GM12873 (cell line): ENCODE measurements at regions not wholly inside any gene's neighbourhood (a gene's known extent, or its start where the extent isn't known, plus 50 kb on each side); places are given as distances from the start of the nearest gene placed in this dataset.

Source experiments
- TF ChIP-seq, protein P1 (sequence below): IDR thresholded peaks from 2 replicates; pipeline ENCODE4 v1.5.1; 2012; ENCODE audit warnings: low read depth, mild to moderate bottlenecking, moderate library complexity, low read length, control low read depth; ENCODE audit not compliant: insufficient read depth; ENCODE audit errors: missing control alignments

DNA sequence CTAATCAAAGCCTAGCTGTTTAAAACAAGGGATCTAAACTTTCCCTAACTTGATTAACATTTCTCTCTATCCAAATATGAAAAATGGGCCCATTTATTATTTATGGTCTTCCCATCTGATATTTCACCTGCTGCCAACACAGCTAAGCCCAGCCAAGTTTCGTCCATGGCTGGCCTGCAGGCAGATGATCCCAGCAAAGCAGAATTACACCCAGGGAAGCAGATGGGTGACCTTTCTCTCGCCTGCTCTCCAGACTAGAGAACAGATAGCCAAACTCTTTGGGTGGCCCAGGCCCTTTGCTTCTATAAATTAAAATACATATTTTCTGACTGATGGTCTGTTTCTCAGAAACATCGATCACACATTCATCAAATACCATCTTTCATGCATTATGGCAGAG is 1038.8 kb downstream of the AGBL1 start:
- TF ChIP-seq, protein P1, sequence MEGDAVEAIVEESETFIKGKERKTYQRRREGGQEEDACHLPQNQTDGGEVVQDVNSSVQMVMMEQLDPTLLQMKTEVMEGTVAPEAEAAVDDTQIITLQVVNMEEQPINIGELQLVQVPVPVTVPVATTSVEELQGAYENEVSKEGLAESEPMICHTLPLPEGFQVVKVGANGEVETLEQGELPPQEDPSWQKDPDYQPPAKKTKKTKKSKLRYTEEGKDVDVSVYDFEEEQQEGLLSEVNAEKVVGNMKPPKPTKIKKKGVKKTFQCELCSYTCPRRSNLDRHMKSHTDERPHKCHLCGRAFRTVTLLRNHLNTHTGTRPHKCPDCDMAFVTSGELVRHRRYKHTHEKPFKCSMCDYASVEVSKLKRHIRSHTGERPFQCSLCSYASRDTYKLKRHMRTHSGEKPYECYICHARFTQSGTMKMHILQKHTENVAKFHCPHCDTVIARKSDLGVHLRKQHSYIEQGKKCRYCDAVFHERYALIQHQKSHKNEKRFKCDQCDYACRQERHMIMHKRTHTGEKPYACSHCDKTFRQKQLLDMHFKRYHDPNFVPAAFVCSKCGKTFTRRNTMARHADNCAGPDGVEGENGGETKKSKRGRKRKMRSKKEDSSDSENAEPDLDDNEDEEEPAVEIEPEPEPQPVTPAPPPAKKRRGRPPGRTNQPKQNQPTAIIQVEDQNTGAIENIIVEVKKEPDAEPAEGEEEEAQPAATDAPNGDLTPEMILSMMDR: no peak

DNA sequence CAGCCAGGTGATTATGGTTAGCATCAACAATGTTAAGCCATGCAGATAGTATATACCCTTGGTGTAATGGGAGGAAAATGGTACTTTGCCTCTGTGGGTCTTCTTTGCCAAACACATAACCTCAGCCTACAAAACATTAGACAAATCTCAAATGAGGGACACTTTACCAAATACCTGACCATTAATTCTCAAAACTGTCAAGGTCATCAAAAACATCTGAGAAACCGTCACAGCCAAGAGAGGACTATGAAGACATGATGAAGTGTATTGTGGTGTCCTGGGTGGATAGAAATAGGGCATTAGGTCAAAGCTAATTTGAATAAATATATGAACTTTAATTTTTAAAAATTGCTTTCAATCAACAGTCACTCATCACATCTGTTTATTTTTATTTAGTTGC is 1036.1 kb downstream of the AGBL1 start:
- TF ChIP-seq, protein P1: no peak

DNA sequence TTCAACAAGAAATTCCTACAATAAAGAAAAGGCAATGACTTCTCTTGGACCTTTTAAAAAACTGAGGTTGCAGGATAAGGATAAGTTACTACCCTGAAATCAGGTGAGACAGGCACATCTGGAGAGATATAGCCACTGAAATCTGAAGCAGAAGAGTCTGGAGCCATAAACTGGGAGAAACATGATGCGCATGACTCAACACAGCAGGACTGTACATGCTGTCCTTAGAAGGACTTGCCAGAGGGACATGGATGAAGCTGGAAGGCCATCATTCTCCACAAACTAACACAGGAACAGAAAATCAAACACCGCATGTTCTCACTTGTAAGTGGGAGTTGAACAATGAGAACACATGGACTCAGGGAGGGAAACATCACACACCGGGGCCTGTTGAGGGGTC is 1020.2 kb downstream of the AGBL1 start:
- TF ChIP-seq, protein P1: no peak

DNA sequence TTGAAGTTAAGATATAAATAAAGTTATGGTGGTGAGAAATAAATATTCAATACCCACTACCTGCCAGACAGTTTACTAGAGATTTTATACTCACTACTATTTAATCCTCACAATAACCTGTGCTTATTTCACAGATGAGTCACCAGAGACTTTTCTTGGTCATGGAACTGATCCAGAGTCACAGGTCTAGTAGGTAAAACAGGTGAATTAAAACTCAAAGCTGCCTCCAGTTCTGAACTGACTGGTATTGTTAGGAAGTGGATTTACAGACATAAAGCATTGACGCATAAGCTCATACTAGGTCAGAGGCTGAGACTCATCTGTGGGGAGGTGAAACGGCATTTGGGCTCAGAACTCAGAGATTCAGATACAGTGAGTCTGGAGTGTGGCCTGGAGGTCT is 1009.9 kb downstream of the AGBL1 start:
- TF ChIP-seq, protein P1: no peak

DNA sequence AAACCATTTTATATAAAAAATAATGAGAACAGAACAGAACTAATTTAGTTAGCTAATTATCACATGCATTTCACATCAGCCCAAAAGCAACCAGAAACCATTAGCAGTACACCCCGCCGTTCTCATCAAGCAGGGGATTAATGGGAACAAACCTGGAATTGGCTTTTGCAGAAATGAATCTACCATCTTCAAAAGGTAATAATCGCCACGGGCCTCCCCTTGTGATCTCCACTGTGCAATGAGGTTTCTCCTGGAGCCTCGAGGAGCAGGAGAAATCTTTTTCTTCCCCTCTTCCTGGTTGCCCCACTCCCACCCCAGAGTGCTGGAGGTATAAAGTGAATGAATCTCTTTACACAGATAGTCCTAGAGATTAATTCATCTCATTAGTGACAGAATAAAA is 1003.5 kb downstream of the AGBL1 start:
- TF ChIP-seq, protein P1: no peak

DNA sequence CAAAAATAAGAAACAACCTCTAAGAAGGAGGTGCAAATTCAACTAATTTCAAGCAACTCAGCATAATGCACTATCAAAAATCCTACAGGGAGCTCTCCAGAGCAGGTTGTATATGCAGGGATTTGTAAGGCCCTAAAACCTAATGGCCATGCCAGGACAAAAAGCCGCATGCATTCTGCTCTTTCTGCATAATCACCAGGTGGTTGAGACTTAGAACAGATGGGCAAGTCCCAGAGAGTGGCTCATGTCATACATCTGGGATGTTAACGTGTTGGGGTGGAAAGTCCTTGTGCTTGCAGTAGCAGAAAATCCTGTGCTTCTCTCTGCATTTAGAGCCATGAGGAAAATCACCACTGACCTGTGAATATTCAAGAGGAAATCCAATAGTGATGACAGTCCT is 1002.9 kb downstream of the AGBL1 start:
- TF ChIP-seq, protein P1: no peak

DNA sequence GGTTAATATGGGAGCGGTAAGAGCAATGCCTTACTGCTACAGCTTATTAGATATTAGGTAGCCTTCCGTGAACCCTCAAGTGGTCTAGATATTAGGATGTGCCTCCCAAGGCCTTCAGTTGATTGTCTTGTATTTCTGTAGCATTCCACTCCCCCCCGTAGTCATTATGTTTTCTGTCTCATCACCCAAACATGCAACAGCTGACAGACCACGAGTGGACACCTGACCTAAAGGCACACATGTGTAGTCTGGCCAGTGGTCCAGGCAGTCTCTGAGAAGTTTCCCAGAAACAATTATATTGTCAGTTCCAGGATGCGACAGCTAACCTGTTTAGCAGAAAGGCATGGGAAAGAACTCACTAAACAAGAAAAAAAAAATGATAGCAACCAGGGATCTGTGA is 1000.9 kb downstream of the AGBL1 start:
- TF ChIP-seq, protein P1: no peak
